MG63 (cell line): ENCODE measurements at regions not wholly inside any gene's neighbourhood (a gene's known extent, or its start where the extent isn't known, plus 50 kb on each side); places are given as distances from the start of the nearest gene placed in this dataset.
"Not testable (repeated sequence)": the region's sequence is repeated elsewhere in the genome, so short reads cannot be mapped to it uniquely, and the experiment has no call there.

Experiments
- DNase-seq: peaks from one replicate; pipeline ENCODE4 v3.0.0-alpha.2; 2020
- H3K27me3 ChIP-seq: fragments of 250-450 bp; sonication (Bioruptor Pico); 2 replicates; pipeline ENCODE4 v1.5.1; 2020; ENCODE audit warnings: mild to moderate bottlenecking, moderate library complexity
- H3K36me3 ChIP-seq: fragments of 250-450 bp; sonication (Bioruptor Pico); 2 replicates; pipeline ENCODE4 v1.5.1; 2020; ENCODE audit warnings: mild to moderate bottlenecking, moderate library complexity
- H3K4me3 ChIP-seq: fragments of 250-450 bp; sonication (Bioruptor Pico); 2 replicates; pipeline ENCODE4 v1.5.1; 2020; ENCODE audit warnings: mild to moderate bottlenecking, moderate library complexity
- H3K9me3 ChIP-seq: fragments of 250-450 bp; sonication (Bioruptor Pico); 2 replicates; pipeline ENCODE4 v1.5.1; 2020; ENCODE audit warnings: mild to moderate bottlenecking, moderate library complexity

GRCh38 chr1:146375108-146375507 lies 146.3 kb upstream of the NOTCH2NLA start:
- H3K36me3 ChIP-seq, H3K9me3 ChIP-seq, DNase-seq, H3K4me3 ChIP-seq, H3K27me3 ChIP-seq: not testable (repeated sequence)

DNA sequence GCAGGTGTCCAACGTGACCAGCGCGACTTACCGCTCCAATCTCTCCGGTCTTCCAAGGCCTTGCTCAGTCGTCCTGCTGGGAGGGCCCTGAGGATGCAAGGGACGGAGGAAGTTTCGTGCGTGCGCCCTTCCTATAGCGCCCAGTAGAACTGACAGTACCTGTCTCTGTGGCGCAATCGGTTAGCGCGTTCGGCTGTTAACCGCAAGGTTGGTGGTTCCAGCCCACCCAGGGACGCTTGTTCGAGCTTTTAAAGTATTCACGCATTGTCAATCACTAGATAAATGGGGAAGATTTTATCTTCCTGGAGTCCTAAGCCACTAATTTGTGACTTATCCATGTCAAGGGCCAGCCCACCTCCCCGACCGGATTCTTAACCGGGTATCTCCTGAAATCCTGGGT lies 141.1 kb upstream of the NOTCH2NLA start:
- peak; percentile 84 for DNase-seq
- not testable (repeated sequence) for H3K9me3 ChIP-seq, H3K27me3 ChIP-seq, H3K36me3 ChIP-seq
- peak overlapping the region; percentile 44 for H3K4me3 ChIP-seq

DNA sequence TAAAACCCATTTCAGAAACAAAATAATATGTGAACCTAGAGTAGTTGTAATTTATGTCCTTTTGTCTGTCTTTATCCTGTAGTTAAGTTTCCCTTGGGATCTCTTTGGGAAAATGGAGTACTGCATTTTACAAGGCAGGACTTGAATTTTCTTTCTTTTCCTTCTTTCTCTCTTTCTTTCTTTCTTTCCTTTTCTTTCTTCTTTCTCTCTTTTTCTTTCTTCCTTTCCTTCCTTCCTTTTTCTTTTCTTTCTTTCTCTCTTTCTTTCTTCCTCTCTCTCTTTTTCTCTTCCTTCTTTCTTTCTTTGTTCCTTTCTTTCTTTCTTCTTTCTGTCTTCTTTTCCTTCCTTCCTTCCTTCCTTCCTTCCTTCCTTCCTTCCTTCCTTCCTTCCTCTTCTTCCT lies 126.6 kb upstream of the NOTCH2NLA start:
- not testable (repeated sequence) for H3K4me3 ChIP-seq, H3K9me3 ChIP-seq, DNase-seq, H3K27me3 ChIP-seq, H3K36me3 ChIP-seq

DNA sequence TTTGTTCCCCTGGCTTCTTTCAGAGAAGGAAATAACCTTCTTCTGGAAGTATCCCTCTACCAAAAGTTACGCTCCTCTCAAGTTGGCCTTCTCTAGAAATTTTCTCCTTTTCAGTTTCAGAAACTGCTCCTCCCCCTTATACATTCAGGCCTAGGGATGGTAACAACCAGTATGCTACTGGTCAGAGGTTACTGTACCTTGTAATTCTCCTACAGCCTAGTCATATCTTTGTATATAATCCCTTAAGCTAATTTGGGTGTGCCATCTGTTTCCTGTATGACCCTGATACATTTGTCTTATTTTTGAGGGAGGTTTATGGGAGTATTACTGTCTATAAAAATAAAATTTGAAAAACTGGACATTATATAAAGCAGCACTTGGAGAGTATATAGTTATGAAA lies 98.0 kb upstream of the NOTCH2NLA start:
- H3K9me3 ChIP-seq, H3K4me3 ChIP-seq, DNase-seq: not testable (repeated sequence)

GRCh38 chr1:146324463-146324862 lies 95.6 kb upstream of the NOTCH2NLA start:
- not testable (repeated sequence) for DNase-seq, H3K4me3 ChIP-seq, H3K27me3 ChIP-seq, H3K36me3 ChIP-seq, H3K9me3 ChIP-seq

More for the DNA sequence above, 98.0 kb upstream of the NOTCH2NLA start:
- H3K27me3 ChIP-seq, H3K36me3 ChIP-seq: not testable (repeated sequence)

GRCh38 chr1:146323302-146323701 lies 94.5 kb upstream of the NOTCH2NLA start:
- H3K4me3 ChIP-seq, H3K36me3 ChIP-seq, H3K27me3 ChIP-seq, H3K9me3 ChIP-seq, DNase-seq: not testable (repeated sequence)

DNA sequence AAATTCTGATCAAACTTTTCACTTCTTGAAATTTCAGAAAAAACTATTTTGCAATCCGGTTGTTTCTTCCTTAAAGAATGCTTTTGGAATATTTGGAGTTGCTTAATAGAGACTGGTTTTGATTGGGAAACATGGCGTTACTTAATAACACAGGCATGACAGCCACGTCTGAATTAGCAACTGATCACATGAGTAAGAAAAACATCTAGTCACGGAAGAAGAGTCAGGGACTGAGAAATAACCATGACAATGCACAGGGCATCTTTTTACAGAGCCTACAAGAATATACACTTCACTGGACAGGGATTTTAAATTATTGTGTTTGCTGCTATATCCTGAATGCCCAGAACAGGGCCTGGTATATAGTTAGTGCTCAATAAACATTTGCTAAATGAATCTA lies 94.1 kb upstream of the NOTCH2NLA start:
- H3K36me3 ChIP-seq, H3K4me3 ChIP-seq, H3K9me3 ChIP-seq, H3K27me3 ChIP-seq, DNase-seq: not testable (repeated sequence)

- not testable (repeated sequence) for H3K4me3 ChIP-seq, H3K27me3 ChIP-seq, DNase-seq, H3K9me3 ChIP-seq, H3K36me3 ChIP-seq
These were observed 89.9 kb upstream of the NOTCH2NLA start for GRCh38 chr1:146318715-146319114.

DNA sequence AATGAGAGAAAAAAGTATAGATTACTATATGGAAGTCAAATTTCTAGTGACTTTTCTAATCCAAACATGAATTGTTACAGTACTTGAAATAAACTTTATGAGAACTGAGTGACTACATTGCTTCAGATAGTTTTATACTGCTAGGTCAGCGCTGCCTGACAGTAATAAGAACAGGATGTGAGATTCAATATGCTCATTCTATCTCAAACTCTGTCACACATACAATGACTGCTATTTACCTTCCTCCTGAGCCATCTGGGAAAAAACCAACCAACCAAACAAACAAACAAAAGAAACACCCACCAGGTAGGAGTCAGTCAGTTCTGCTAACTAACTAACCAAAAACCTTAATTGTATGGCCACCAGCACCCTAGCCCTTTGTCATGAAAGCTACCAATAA lies 89.0 kb upstream of the NOTCH2NLA start:
- DNase-seq, H3K4me3 ChIP-seq, H3K36me3 ChIP-seq, H3K27me3 ChIP-seq, H3K9me3 ChIP-seq: not testable (repeated sequence)

GRCh38 chr1:146314449-146315246 lies 85.8 kb upstream of the NOTCH2NLA start:
- DNase-seq, H3K27me3 ChIP-seq, H3K36me3 ChIP-seq, H3K9me3 ChIP-seq, H3K4me3 ChIP-seq: not testable (repeated sequence)

DNA sequence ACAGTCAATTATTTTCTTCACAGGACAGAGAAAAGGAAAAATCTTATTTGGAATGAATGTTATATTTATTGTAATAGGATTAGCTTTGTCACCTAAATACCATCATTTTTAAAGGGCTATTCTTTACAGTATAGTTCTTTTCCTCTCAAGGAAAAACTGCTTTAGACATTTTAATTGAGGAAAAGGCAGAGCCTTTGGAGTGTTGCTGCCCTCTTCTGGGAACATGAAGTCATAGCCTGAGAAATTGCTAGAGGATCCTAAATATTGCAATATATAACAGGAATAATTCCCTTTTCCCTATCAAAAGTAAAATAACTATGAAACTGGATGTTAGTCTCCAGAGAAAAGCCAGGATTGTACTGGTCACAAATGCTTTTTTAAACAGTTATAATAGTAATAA lies 81.8 kb upstream of the NOTCH2NLA start:
- DNase-seq, H3K4me3 ChIP-seq, H3K9me3 ChIP-seq, H3K36me3 ChIP-seq, H3K27me3 ChIP-seq: not testable (repeated sequence)

DNA sequence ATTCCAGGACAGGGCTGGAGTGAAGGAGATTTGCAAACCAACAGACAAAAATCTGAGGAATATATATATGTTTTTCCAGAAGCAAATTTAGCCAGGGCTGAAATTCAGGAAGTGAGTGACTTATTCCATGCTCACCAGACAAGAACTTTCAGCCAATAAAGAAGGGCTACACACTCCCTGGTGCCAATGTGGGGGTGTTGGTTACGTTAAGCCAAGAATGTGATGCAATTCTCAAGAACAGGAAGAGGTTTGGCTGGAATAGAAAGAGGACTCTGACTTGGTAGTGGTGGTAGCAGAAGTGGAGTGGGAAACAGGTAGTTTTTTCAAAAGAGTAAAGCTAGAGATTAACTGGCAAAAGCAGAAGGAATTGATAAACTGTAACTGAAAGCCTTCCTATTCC lies 80.6 kb upstream of the NOTCH2NLA start:
- not testable (repeated sequence) for H3K4me3 ChIP-seq, H3K27me3 ChIP-seq, H3K9me3 ChIP-seq, H3K36me3 ChIP-seq, DNase-seq

GRCh38 chr1:146308892-146309291 lies 80.1 kb upstream of the NOTCH2NLA start:
- not testable (repeated sequence) for H3K4me3 ChIP-seq, H3K36me3 ChIP-seq, H3K9me3 ChIP-seq, H3K27me3 ChIP-seq
- peak; percentile 12 for DNase-seq

DNA sequence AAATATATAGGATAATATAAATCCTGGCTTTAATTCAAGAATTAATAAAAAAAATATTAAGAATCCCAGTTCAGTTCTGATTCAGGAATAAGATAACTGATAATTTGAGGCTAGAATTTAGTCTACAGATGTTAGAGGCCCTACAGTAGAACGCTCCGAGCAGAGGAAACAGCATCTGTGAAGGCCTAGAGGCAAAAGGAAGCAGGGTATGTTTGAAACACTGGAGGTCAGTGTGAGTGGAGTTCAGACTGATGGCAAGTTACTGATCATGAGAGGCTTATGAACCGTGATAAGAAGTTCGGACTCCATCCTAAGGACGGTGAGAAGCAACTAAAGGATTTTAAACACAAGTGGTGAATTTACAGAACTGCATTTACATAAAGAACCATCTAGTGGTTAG lies 79.3 kb upstream of the NOTCH2NLA start:
- DNase-seq, H3K4me3 ChIP-seq, H3K36me3 ChIP-seq, H3K27me3 ChIP-seq, H3K9me3 ChIP-seq: not testable (repeated sequence)

- H3K9me3 ChIP-seq, H3K27me3 ChIP-seq, H3K36me3 ChIP-seq, H3K4me3 ChIP-seq, DNase-seq: not testable (repeated sequence)
These were observed 78.8 kb upstream of the NOTCH2NLA start for GRCh38 chr1:146307632-146308031.

DNA sequence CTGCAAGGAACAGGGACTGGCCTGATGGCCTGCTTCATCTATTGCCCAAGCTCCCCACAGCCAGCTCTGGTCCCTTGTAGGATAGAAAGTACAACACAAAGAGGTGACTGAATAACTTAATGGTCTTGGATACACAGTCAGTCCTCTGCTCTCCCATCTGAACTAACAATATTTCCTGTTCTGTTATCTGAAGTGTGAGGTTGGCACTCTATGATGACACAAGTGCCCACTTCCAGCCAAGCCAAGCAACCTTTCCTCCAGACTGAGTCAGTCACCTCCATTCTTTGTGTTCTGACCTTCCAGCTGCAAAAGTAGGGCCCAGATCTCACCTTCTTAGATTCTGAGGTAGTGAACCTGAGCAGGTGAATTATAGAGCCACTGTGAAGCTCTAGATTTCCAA lies 77.8 kb upstream of the NOTCH2NLA start:
- H3K36me3 ChIP-seq, H3K4me3 ChIP-seq, DNase-seq: not testable (repeated sequence)

DNA sequence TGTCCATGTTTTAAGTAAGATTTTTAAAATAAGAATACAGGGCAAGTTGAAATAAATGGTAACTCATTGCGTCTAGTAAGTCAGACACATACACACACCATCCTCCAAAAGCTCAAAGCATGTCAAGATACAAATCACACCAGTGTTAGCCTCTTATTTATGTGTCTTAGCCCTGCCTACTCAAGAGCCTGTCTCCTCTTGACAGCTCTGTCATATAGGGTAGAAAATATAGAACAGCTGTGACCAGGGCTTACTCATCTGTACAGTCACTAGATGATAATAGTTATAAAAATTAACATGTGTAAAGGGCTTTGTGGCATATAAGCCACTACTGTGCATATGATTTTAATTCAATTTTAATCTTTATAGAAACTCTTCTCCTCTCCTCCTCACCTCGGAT lies 76.6 kb upstream of the NOTCH2NLA start:
- H3K36me3 ChIP-seq: not testable (repeated sequence)

More for the DNA sequence above, 77.8 kb upstream of the NOTCH2NLA start:
- not testable (repeated sequence) for H3K27me3 ChIP-seq, H3K9me3 ChIP-seq

GRCh38 chr1:146298575-146298897 lies 69.7 kb upstream of the NOTCH2NLA start:
- H3K36me3 ChIP-seq, H3K9me3 ChIP-seq, H3K4me3 ChIP-seq, H3K27me3 ChIP-seq, DNase-seq: not testable (repeated sequence)

More for the DNA sequence above, 76.6 kb upstream of the NOTCH2NLA start:
- DNase-seq, H3K27me3 ChIP-seq, H3K4me3 ChIP-seq, H3K9me3 ChIP-seq: not testable (repeated sequence)
